NCI-H1105 treated with DMSO at 0.1 percent for 48 hours (cell line): ENCODE measurements at regions not wholly inside any gene's neighbourhood (a gene's known extent, or its start where the extent isn't known, plus 50 kb on each side); places are given as distances from the start of the nearest gene placed in this dataset.

Experiments used
- DNase-seq: peaks from one replicate; lab custom pipeline; 2025; lab: John Stamatoyannopoulos, UW

GRCh38 chr4:136751556-136751955, 780.7 kb downstream of the PCDH18 start:
- no peak for DNase-seq

- DNase-seq: no peak
Observed at GRCh38 chr4:136750897-136751296, 781.4 kb downstream of the PCDH18 start.

GRCh38 chr4:136749989-136750388, 782.3 kb downstream of the PCDH18 start:
- no peak for DNase-seq

- no peak for DNase-seq
Observed at GRCh38 chr4:136748773-136749172, 783.5 kb downstream of the PCDH18 start.

- DNase-seq: no peak
Observed at GRCh38 chr4:136748165-136748564, 784.1 kb downstream of the PCDH18 start.

GRCh38 chr4:136743238-136743637, 789.1 kb downstream of the PCDH18 start:
- DNase-seq: no peak

GRCh38 chr4:136742333-136742732, 790.0 kb downstream of the PCDH18 start:
- no peak for DNase-seq

GRCh38 chr4:136741468-136741867, 790.8 kb downstream of the PCDH18 start:
- DNase-seq: no peak

- no peak for DNase-seq
Observed at GRCh38 chr4:136740326-136740725, 792.0 kb downstream of the PCDH18 start.

- no peak for DNase-seq
Observed at GRCh38 chr4:136737066-136737465, 795.2 kb downstream of the PCDH18 start.

- no peak for DNase-seq
Observed at GRCh38 chr4:136731025-136731424, 801.3 kb downstream of the PCDH18 start.

GRCh38 chr4:136725286-136726081, 806.8 kb downstream of the PCDH18 start:
- DNase-seq: no peak

- no peak for DNase-seq
Observed at GRCh38 chr4:136713140-136713539, 819.2 kb downstream of the PCDH18 start.

GRCh38 chr4:136709897-136710296, 822.4 kb downstream of the PCDH18 start:
- no peak for DNase-seq

GRCh38 chr4:136706942-136707341, 825.4 kb downstream of the PCDH18 start:
- no peak for DNase-seq

- no peak for DNase-seq
Observed at GRCh38 chr4:136699905-136700304, 832.4 kb downstream of the PCDH18 start.

- DNase-seq: no peak
Observed at GRCh38 chr4:136691607-136692006, 840.7 kb downstream of the PCDH18 start.

GRCh38 chr4:136690360-136690759, 841.9 kb downstream of the PCDH18 start:
- no peak for DNase-seq

GRCh38 chr4:136687596-136687995, 844.7 kb downstream of the PCDH18 start:
- no peak for DNase-seq

GRCh38 chr4:136687118-136687517, 845.2 kb downstream of the PCDH18 start:
- DNase-seq: no peak

GRCh38 chr4:136680761-136681160, 851.5 kb downstream of the PCDH18 start:
- DNase-seq: no peak

GRCh38 chr4:136680271-136680670, 852.0 kb downstream of the PCDH18 start:
- no peak for DNase-seq

GRCh38 chr4:136670265-136670664, 862.0 kb downstream of the PCDH18 start:
- DNase-seq: no peak

- no peak for DNase-seq
Observed at GRCh38 chr4:136664988-136665387, 867.3 kb downstream of the PCDH18 start.
